Muscle of leg (tissue), 3 donors: ENCODE measurements at regions not wholly inside any gene's neighbourhood (a gene's known extent, or its start where the extent isn't known, plus 50 kb on each side); places are given as distances from the start of the nearest gene placed in this dataset.

Experiments used
- DNase-seq: peaks from one replicate; pipeline ENCODE4 v3.0.0; 2013
- H3K27ac ChIP-seq: one replicate; pipeline ENCODE4 v1.5.1; 2013; ENCODE audit warnings: mild to moderate bottlenecking, low read length, control low read depth
- H3K27me3 ChIP-seq: one replicate; pipeline ENCODE4 v1.6.1; 2013; ENCODE audit warnings: low read length; ENCODE audit not compliant: control insufficient read depth, insufficient read depth
- H3K36me3 ChIP-seq: one replicate; pipeline ENCODE4 v1.6.1; 2013; ENCODE audit warnings: low read length; ENCODE audit not compliant: control insufficient read depth, insufficient read depth
- H3K4me1 ChIP-seq: one replicate; pipeline ENCODE4 v1.6.1; 2013; ENCODE audit warnings: low read length; ENCODE audit not compliant: control insufficient read depth, insufficient read depth
- H3K4me3 ChIP-seq: one replicate; pipeline ENCODE4 v1.5.1; 2013; ENCODE audit warnings: low read length, control low read depth
- H3K9me3 ChIP-seq: replicated peaks from 2 replicates; pipeline ENCODE4 v1.6.1; 2013; ENCODE audit warnings: low read depth, low read length; ENCODE audit not compliant: control insufficient read depth
- WGBS: methylation state at CpG from one replicate; pipeline ENCODE4 v1.1.5; 2013; ENCODE audit warnings: missing lambda C conversion rate; ENCODE audit not compliant: insufficient coverage; 5-methylcytosine and 5-hydroxymethylcytosine counted together

DNA sequence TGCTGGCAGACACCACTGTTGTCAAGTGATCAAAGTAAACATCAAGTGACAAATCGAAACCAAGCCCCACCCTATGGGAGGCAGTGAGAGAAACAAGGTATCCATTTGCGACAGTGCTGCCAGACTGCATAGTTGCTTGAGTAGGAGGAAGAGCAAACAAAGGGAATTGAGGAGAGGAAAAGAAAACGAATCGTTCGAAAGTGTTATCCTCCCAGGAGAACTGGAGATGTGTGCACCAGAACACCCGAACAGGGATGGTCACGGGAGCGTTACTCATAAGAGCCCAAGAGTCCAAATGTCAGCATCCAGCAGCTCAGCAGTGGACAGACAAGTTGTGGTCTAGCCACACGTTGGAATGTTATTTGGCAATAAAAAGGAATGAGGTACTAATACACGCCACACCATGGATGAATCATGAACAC, 58.4 kb upstream of the NUP50 start:
- Histone ChIP-seq H3K27me3 (peaks cover 37% of the 10 kb centered on the region), H3K4me3 (no peak overlapping the region), H3K36me3 (no peaks in the 10 kb centered on the region), H3K4me1 (no peaks in the 10 kb centered on the region), H3K27ac (no peak overlapping the region), H3K9me3 (no peaks in the 10 kb centered on the region)
- DNase-seq, result no peak
- WGBS, result 46% methylated on average over 9 of the region's 10 CpGs

- Histone ChIP-seq H3K36me3 (no peaks in the 10 kb centered on the region), H3K27me3 (peaks cover 26% of the 10 kb centered on the region), H3K4me3 (no peak overlapping the region), H3K4me1 (no peaks in the 10 kb centered on the region), H3K9me3 (peaks cover 5% of the 10 kb centered on the region), H3K27ac (no peak overlapping the region)
- DNase-seq, result no peak
- 80% methylated on average over 3 of the region's 6 CpGs for WGBS
Measured at GRCh38 chr22:45107671-45108070, 56.1 kb upstream of the NUP50 start.

- no peaks in the 10 kb centered on the region for H3K36me3 ChIP-seq
- no peak overlapping the region for H3K4me3 ChIP-seq
- H3K27ac ChIP-seq, result no peak overlapping the region
- peaks cover 4% of the 10 kb centered on the region for H3K27me3 ChIP-seq
- 84% methylated on average over 3 of the region's 5 CpGs for WGBS
- H3K9me3 ChIP-seq, result peaks cover 5% of the 10 kb centered on the region
- H3K4me1 ChIP-seq, result no peaks in the 10 kb centered on the region
- DNase-seq, result no peak
Measured at GRCh38 chr22:45112136-45112879, 51.4 kb upstream of the NUP50 start.
